NCI-H2227 (cell line): ENCODE measurements at regions not wholly inside any gene's neighbourhood (a gene's known extent, or its start where the extent isn't known, plus 50 kb on each side); places are given as distances from the start of the nearest gene placed in this dataset.

Experiments
- DNase-seq: peaks from one replicate; lab custom pipeline; 2025; ENCODE audit not compliant: unreplicated experiment; lab: John Stamatoyannopoulos, UW

- DNase-seq = no peak
These were observed 167.5 kb downstream of the NTMT2 start for GRCh38 chr1:170313306-170313705.

DNA sequence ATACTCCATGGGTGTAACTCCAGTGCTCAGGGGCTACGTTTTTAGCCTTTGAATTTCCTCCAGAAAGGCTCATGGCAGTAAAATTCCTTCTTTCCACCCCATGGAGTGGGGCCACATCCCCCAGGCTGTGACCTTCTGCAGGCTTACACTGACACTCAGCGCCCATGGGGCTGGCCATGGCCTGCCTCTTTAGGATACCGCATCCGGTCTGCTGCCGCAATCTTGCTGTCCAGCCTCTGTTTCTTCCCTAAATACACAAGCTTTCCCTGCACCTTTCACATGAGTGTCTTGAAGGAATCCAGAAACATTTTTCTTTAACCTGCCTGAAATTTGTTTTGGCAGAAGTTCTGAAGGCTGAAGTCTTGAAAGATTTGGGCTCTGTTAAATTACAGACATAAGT is 170.5 kb downstream of the NTMT2 start:
- no peak for DNase-seq

- no peak for DNase-seq
These were observed 172.4 kb downstream of the NTMT2 start for GRCh38 chr1:170318141-170318540.

DNA sequence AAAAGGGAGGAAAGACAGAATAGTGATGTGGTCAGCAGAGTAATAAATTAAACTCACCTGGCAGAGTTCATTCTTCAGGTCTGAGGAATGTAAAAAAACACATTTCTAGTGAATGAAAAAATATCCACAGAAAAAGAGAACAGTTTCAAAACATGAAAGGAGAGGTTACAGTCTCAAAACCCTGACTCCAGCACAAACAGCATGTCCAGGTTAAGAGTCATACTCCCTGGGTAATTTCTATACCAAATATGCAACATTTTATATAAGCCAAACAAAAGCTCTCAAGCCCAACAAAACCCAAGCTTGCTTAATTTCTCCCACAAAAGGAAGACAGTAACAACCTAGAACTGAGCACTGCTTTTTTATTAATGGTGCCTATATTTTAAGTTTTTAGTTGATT is 173.0 kb downstream of the NTMT2 start:
- no peak for DNase-seq

DNA sequence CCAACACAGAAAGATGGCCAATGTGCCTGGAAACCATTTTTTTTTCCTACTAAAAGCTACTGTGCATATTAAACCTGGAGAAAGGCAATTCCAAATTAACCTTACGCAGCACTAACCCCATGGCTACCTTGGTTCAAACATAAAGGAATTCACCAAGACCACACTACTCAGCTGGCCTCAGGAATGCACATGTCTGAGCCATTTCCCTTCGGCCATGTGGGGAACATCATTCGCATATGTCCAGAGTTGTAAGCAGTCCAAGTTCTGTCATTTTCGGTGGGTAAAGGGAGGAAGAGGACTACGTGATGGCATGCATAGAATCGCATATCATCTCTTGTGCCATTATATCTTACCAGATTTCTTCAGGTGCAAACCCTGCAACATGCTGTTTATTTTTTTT is 175.4 kb downstream of the NTMT2 start:
- DNase-seq = no peak

GRCh38 chr1:170326186-170326585 is 180.4 kb downstream of the NTMT2 start:
- DNase-seq = no peak

DNA sequence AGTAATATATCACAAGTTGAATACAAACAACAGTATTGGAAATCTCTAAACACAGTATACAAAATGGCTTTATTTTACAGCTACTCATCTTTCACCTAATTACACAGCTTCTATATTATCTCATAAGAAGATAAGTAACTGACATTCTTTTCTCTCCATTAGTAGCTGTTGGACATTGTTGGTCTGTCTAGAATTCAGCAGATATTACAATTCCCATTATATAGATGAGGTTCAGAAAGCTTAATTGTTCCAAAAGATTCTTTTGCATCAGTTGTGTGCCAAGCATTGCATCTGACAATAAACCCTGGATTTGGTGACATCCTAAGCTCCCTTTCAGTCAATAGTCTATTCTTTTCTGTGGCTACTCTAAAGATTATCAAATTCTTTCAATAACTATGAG is 187.0 kb downstream of the NTMT2 start:
- no peak for DNase-seq

GRCh38 chr1:170337413-170337994 is 191.7 kb downstream of the NTMT2 start:
- no peak for DNase-seq

DNA sequence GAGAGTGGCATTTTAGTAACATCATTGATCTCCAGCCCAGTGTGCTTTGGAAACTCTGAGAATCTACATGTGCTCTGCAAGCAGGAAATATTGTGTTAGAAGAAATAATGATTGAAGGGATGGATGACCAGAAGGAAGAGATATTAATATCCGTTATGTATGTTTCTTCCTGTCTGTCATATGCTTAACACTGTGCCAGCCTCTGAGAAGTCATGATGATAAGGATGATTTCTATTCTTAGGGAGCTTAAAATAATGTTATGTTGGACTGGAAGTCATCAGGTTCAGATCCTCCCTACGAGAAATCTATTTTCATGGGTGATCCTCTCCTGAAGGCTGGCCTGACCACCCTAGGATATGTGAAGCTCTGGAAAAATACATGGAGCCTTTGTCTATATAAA is 192.4 kb upstream of the GORAB start:
- DNase-seq = no peak

DNA sequence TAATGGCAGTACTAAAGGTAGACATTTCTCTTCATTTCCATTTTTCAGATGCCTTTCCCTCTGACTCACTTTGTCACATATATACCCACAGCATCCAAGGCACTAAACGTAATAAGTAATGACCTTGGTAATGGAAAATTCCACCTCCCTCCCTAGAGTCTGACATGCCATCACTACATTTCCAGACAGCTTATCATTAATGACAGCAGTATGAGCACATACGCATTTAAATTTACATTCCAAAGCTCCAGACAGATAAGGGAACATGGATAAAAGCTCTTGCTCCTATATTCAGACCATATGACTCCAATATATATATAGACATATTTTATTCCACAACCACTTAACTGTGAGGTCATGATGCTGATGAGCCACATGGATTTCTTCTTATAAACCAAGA is 191.7 kb upstream of the GORAB start:
- no peak for DNase-seq

- DNase-seq = no peak
These were observed 180.5 kb upstream of the GORAB start for GRCh38 chr1:170351366-170351946.

DNA sequence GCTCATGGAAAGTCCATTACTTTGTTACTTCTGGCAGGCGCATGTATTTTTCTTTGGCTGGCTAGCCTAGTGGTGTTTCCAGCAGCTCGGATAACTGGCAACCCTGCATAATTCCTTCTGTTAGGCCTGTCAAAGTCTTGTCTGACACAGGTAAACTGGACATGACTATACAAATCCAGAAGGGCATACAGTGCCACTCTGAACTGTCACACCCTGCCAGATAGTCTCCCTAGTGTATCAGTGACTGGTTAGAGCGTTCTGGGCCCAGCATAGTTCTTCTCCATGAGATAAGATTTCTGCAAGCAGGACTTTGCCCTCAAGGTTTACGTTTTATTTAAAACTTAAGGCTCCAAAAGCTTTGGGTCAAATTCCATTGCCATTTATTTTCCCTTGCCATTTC is 177.7 kb upstream of the GORAB start:
- DNase-seq = no peak

GRCh38 chr1:170354690-170355089 is 177.3 kb upstream of the GORAB start:
- DNase-seq = no peak

- no peak for DNase-seq
These were observed 176.6 kb upstream of the GORAB start for GRCh38 chr1:170355267-170355801.

DNA sequence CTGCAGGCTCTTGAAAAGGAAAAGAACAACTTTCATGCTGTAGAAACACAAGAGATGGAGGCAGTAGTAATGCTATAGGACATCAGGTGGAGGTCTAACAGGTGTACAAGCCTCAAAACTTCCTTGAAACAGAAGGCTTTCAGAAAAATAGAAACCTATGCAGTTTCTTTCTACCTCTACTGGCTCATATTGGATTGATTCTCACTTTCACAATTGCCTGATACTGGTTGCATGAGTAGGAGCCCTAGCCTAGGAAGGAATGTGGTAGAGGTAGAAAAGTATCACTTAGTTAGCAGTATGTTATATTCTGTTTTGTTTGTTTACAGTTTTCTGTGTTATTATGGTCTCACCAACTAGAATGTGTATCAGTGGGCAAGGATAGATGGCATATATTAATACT is 175.4 kb upstream of the GORAB start:
- no peak for DNase-seq

DNA sequence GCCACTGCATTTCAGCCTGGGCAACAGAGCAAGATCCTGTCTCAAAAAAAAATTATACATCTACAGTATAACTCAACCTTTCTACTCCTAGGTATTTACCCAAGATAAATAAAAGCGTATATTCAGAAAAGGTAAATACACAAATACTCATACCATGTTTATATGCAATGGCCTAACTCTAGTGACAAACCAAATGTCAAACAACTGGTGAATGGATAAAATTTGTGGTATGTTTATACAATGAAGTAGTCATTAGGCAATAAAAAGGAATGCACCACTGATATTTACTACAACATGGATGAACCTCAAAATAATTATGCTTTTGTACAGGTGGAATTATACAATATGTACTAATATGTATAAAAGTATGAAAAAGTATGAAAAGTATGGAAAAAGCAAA is 174.2 kb upstream of the GORAB start:
- DNase-seq = no peak

DNA sequence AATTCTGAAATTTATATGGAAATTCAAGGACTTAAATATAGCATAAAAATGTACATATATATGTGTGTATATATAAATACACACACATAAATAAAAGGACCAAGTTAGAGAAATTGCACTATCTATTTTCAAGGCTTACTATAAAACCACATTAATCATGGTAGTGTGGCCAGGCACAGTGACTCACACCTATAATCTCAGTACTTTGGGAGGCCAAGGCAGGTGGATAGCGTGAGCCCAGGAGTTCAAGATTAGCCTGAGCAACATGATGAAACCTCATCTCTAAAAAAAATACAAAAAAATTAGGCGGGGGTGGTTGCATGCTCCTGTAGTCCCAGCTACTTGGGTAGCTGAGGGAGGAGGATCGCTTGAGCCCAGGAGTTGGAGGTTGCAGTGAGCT is 171.4 kb upstream of the GORAB start:
- no peak for DNase-seq

DNA sequence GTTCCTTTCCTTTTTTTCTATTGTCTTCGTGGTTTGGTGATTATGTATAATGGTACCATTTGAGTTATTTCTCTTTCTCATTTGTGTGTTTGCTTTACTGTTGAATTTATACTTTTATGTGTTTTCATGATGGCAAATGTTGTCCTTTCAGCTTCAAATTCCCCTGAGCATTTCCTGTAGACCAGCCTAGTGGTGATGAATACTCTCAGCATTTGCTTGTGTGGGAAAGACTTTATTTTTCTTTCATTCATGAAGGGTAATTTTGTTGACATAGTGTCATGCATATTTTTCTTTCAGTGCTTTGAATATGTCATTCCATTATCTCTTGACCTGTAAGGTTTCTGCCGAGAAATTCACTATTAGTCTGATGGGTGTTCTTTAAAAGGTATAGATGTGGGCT is 166.6 kb upstream of the GORAB start:
- DNase-seq = no peak

DNA sequence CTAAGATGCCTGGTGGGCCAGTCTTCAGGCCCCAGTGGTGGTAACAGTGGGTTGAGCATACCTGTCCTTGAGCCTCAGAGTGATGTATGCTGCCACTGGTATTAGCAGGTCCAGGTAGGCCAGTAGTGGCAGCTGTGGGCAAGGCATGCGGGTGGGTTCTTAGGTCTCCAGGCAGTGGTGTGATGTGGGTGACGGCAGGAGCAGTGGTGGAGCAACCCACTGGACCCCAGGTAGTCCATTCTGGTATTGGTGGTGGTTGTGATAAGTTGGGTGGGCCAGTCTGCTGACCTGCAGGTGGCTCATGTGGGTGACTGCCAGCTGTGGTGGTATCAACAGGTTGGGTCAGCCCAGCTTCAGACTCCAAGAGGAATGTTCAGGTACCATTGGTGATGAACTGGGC is 165.0 kb upstream of the GORAB start:
- no peak for DNase-seq

GRCh38 chr1:170367615-170368014 is 164.4 kb upstream of the GORAB start:
- no peak for DNase-seq

GRCh38 chr1:170369000-170369399 is 163.0 kb upstream of the GORAB start:
- DNase-seq = no peak

DNA sequence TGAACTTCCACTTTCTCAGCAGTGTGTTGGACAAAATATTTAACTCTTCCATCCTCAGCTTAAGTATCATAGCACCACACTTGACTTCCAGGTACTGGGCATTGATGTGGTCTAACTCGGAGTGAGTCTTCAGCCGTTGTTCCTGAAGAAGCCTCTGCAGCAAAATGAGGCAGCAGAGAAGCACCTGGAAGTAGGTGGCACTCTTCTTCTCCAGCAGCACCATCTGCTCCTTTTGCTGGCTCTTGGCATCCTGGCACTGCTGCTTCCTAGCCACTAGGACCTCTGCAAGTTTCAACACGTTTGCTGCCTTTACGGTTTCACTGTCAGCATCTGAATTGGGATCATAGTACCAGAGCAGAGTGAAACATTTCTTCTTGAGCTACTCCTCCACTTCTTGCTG is 162.5 kb upstream of the GORAB start:
- DNase-seq = no peak

DNA sequence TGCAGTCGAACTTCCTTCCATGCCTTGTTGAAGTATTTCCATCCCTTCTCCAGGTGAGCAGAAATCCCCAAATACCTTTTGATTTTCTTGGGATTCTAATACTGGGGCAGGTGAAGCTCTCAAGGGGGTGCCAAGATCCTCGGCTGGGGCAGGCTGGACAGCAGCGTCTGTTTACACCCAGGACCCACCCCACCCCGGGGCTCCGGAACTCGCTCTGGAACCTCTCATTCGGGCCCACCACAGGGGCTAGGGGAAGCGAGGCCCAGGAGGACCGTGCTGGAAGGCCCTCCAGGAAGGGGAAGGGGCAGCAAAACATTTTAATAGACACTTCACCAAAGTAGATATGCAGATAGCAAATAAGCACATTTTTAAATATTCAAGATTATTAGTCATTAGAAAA is 161.9 kb upstream of the GORAB start:
- DNase-seq = no peak
